ENCODE measurements at regions not wholly inside any gene's neighbourhood (a gene's known extent, or its start where the extent isn't known, plus 50 kb on each side); places are given as distances from the start of the nearest gene placed in this dataset.

DNA sequence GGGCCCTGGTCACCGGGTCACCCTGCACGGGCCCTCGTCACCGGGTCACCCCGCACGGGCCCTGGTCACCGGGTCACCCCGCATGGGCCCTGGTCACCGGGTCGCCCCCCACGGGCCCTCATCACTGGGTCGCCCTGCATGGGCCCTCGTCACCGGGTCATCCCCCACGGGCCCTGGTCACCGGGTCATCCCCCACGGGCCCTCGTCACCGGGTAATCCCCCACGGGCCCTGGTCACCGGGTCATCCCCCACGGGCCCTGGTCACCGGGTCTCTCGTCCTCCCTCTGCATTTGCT is 77.6 kb downstream of the RIPK4 start:
- no peak for DNase-seq (ENCODE audit: low read depth)

DNA sequence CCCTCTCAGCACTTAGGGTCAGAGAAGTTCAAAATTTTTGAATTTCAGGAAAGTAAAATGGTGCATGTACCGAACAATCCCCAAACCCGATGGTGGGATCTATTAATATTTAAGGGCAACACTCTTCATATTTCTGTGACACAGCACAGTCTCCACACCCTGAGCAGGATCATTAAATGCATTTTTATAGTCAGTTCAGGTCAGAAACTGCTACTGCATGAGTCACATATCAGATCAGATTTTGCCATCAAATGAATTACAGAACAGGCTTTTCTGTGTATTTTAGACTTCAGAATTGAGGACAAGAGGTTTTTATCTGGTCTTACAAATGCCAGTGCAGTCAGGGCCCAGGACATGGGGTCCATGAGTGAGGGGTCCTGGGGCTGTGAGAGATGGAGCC is 79.2 kb downstream of the RIPK4 start:
- DNase-seq (ENCODE audit: low read depth) = no peak

GRCh38 chr21:41686664-41687063 is 80.2 kb downstream of the RIPK4 start:
- no peak for DNase-seq (ENCODE audit: low read depth)

- DNase-seq (ENCODE audit: low read depth) = no peak
These were observed 81.2 kb downstream of the RIPK4 start for GRCh38 chr21:41685511-41686149.

- no peak for DNase-seq (ENCODE audit: low read depth)
These were observed 82.2 kb downstream of the RIPK4 start for GRCh38 chr21:41684381-41685245.

GRCh38 chr21:41683815-41684214 is 83.0 kb downstream of the RIPK4 start:
- DNase-seq (ENCODE audit: low read depth) = no peak

GRCh38 chr21:41682719-41683179 is 84.1 kb downstream of the RIPK4 start:
- DNase-seq (ENCODE audit: low read depth) = no peak

- DNase-seq (ENCODE audit: low read depth) = no peak
These were observed 84.7 kb downstream of the RIPK4 start for GRCh38 chr21:41681939-41682718.

- no peak for DNase-seq (ENCODE audit: low read depth)
These were observed 85.5 kb downstream of the RIPK4 start for GRCh38 chr21:41681348-41681801.

GRCh38 chr21:41680444-41681347 is 86.2 kb downstream of the RIPK4 start:
- no peak for DNase-seq (ENCODE audit: low read depth)

DNA sequence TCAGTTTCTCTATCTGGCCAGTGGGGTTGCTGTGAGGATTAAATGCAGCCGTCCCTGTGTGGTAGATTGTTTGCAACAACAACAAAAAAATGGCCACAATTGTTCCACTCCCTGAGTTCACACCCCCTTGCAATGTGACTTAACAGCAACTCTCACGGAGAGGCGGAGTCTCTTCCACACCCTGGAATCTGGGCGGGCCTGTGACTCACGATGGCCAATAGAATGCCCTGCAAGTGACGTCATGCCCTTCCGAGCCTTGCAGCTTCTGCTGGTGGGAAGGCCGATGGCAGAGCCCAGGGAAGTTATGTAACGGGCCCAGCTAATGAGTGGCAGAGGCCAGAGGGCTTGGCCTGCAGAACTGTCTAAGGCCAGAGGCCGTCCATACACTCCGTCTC is 87.9 kb downstream of the RIPK4 start:
- DNase-seq (ENCODE audit: low read depth) = no peak

DNA sequence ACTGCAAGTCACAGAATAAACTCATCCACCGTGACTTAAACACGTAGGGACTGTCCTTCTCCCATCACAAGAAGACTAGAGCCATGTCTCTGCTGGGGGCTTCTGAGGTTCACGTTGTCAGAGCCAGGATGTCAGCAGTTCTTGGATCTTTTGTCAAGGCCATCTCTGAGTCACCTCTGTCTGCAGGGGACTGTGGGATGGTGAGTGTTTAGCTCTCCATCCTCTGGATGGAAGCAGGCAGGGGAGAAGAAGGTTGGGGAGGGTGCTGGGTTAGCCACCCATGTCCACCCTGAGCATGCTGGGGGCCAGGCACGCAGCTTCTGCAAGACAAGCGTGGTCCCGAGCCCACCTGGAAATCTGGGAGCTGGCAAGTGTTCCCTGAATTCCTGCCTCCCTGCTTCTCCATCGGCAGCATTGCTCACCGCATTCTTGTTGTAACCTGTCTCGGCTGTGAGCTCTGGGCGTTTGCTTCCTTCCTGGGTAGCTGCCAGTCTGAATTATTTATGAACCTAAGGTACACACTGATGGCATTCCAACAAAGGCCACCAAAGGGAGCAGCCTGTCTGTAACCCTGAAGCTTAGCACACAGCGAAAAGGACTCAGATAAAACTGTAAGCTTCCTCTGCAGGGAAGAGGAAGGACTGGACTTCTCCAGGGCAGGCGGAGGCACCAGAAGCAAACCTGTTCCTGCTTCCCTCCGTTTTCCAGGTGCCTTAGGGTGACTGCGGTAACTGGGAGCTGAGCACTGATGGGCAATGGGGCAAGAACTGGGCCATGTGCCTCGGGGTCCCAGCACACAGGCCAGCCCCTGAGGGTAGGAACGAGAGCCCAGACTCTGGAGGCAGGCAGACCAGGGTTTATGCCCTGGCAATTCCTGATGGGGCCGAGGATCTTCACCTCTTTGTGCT is 88.6 kb downstream of the RIPK4 start:
- no peak for DNase-seq (ENCODE audit: low read depth)

DNA sequence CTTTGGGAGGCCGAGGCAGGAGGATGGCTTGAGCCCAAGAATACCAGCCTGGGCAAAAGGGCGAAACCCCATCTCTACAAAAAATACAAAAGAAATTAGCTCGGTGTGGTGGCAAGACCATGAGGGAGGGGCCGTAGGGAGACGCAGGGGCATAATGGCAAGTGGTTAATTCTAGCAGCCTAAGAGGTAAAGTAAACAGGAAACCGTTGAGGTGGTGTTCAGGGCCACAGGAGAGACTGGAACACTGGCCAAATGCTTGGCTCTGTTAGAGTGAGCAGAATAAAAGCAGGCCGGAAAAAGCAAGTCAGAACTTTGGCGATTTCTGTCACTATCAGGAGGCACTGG is 89.2 kb downstream of the RIPK4 start:
- no peak for DNase-seq (ENCODE audit: low read depth)

DNA sequence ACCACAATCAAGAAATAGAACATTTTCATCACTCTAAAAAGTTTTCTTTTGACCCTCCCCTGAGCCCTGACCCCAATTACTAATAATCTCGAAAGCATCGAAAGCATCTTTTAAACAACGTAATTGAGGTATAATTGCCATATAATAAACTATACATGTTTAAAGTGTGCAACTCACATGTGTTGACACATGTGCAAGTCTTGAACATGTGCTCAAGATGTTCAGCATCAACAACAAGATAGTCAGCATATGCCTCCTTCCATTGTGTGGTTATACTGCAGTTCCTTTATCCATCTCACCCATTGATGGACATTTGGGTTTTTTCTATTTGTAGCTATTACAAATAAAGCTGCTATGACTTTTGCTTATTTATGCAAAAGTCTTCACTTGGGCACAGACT is 90.7 kb downstream of the RIPK4 start:
- DNase-seq (ENCODE audit: low read depth) = no peak

GRCh38 chr21:41675574-41675973 is 91.3 kb downstream of the RIPK4 start:
- no peak for DNase-seq (ENCODE audit: low read depth)

DNA sequence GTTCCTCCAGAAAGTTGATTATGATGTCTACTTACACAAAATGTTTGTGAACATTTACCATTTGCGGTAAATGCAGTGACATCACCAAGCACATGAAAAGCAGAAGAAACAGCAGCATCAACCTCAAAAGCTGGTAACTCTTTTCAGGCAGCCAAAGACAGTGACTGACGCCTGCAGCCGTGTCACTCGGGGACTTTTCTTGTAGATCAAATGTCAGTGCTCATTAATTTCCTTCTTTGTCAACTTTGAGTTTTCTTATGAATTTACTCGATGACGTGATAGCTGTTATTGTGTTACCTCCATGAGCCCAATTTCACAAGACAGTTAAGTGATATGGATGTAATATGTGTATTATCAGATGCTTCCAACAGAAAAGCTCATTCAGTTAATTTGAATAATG is 92.5 kb downstream of the RIPK4 start:
- DNase-seq (ENCODE audit: low read depth) = no peak

DNA sequence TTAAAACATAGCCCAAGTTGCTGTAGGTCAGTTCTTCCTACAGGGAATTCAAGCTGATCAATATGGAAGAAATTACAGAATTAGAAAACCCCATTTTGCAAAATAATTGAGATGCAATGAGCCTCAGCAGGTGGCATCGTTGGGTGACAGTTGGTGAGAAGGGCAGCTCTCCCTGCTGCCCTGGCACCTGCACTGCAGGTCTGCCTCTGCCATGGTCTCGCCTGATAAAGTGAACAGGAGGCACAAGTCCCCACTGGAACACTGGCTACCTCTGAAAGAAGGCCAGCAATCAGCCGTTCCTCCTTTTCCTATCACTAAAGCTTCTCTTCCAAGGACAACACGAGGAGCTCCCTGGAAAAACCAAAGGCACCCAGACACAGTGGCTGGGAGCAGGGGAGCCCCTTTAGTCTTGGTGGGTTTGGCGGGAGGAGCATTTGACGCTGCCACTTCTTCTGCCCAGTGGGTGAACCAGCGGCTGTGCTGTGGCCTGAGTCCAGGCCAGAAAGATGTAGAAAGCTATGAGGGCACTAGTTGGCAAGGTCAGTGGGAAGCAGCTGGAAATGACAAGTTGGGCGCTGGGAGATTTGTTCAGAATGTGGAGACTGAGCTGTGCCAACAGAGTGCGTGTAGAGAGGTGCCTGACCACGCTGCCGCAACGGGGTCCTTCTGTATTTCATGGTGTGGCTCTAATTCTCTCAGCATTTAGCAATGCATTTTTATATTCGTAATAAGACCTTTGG is 93.1 kb downstream of the RIPK4 start:
- DNase-seq (ENCODE audit: low read depth) = no peak

DNA sequence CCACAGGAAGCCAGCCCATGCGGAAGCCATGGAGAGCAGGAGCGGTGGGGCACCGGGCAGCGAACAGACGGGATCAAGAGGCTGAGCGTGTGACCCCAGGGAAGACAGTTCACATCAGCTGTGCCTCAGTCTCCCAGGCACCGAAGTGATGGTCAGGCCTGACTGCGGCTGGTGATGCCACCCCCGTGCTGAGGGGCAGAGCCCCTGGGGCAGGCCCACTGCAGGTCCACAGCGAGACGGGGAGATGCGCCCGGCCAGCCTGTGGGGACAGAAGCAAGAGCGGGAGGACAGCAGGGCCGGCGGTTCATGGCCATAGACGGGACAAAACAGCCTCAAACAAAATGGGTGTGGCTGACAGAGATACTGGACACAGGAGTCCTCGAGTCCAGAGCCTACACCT is 93.8 kb downstream of the RIPK4 start:
- DNase-seq (ENCODE audit: low read depth) = no peak

- no peak for DNase-seq (ENCODE audit: low read depth)
These were observed 94.3 kb downstream of the RIPK4 start for GRCh38 chr21:41672543-41672915.

GRCh38 chr21:41671859-41672542 is 94.9 kb downstream of the RIPK4 start:
- no peak for DNase-seq (ENCODE audit: low read depth)

Measured in stimulated activated CD8-positive, alpha-beta memory T cell treated with anti-CD3 and anti-CD28 coated beads, Interleukin-4, amount 100 ng/mL, for 24 hours (primary cell).